ENCODE measurements at regions not wholly inside any gene's neighbourhood (a gene's known extent, or its start where the extent isn't known, plus 50 kb on each side); places are given as distances from the start of the nearest gene placed in this dataset.
"Not testable (repeated sequence)": the region's sequence is repeated elsewhere in the genome, so short reads cannot be mapped to it uniquely, and the experiment has no call there.

DNA sequence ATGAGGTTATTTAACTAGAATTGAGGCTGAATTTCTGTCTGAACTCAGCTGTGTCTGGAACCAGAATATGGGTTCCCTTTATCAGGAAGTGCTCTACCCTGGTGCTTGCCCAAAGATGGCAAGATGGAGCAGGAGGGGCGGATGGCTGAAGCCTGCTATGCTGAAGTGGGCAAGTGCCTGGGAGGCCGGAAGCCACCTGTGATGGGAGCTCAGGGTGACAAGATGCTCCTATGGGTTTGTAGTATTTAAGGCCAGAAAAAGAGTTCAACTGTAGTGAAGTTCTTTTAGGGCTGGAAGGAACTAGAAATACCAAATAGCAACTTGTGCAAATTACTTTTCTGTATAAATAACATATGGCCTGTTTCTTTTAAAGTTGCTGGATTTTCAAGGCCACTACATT is 808.9 kb upstream of the RAB6C start:
- no peak for ATAC-seq (ENCODE audit: poor library complexity)

DNA sequence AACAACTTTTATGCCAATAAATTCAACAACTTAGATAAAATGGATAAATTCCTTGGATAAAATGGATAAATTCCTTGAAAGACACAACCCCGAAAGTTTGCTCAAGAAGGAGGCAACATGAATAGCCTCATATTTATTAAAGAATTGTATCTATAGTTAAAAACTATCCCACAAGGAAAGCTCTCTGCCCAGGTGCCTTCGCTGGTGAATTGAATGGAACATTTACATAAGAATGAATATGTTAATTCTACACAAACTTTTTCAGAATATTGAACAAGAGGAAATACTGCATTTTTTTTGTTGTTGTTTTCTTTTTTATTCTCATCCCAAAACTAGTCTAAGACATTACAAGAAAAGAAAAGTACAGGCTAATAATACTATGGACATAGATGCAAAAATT is 805.3 kb upstream of the RAB6C start:
- no peak for DNase-seq

More for the DNA sequence above, 808.9 kb upstream of the RAB6C start:
- no peak for DNase-seq
- intact Hi-C loops (cut with DNase I) = no loop called here

DNA sequence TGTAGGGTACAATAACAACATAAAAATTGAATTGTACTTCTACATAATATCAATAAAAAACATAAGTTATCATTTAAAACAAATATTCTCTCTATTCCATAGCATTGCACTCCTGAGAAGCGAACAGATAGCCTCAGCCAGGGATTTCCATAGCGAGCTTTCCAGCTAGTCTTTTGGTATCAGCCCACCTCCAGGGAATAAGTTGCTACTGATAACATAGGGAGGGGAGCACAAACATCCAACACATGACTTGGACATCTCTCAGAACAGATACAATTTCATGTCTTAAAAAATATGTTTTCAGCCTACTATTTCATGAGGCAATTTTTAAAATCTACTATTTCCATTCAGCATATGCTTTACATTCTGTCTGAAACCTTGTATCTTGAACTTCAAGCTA is 804.4 kb upstream of the RAB6C start:
- no peak for ATAC-seq (ENCODE audit: poor library complexity)
- intact Hi-C loops (cut with DNase I) = no loop called here
- DNase-seq = no peak

More for the DNA sequence above, 805.3 kb upstream of the RAB6C start:
- intact Hi-C loops (cut with DNase I) = no loop called here
- no peak for ATAC-seq (ENCODE audit: poor library complexity)

DNA sequence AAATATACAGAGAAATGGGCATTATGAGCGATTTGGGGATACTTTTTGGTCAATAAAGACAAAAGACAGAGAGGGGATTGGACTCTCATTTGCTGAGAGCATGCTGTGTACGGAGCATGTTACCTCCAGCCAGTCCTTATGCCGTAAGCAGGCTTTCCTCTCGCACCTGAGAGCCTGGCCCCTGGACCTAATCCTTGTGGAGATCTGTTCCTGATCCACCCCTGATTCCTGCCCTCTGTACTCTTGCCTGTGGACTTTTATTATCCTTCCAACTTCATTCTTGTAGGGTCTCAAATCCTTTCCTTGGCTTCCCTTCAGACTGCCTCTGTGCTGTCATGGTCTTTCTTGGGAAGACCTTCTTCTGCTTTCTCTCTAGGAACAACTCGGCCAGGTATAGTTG is 803.1 kb upstream of the RAB6C start:
- no peak for DNase-seq
- intact Hi-C loops (cut with DNase I) = no loop called here
- no peak for ATAC-seq (ENCODE audit: poor library complexity)

DNA sequence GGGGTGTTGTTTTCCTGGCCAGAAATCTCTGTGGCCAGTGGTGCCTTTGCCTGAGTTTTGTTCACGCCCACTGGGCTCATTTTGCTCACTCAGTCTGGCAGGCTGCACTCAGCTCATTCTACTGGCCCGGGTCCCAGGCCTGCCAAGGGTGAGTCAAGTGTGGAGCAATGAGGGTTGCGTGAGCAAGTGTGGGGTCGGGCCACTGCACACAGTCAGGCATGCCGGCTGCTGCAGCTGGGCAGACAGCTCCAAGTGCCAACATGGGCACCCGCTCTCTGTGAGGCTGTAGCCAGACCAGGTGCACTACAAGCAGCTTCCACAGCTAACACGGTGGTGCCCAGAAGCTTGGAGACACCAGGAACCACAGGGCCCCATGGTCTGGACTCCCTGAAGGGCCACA is 801.1 kb upstream of the RAB6C start:
- DNase-seq (peak; percentile 77), ATAC-seq (ENCODE audit: poor library complexity) (peak; percentile 98)
- intact Hi-C loops (cut with DNase I) = no loop called here

DNA sequence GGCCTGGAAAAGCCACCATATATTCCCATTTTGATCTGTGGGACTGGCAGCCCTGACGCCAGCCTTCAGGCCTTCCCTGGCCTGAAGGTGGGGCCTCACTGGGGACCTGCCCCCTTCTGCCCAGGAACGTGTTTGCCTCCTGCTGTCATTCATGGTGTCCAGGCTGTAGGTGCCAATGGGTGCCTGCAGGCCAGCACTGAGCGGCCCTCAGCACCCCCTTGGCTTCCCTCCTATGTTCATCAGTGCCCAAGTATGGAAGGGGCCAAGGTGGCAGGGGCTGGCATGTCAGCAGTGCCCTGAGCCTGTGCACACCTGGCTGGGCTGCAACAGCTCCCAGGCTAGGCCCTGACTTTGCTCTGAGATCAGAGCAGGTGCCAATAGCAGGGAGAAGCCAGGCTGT is 800.3 kb upstream of the RAB6C start:
- ATAC-seq (ENCODE audit: poor library complexity) = no peak
- no peak for DNase-seq
- intact Hi-C loops (cut with DNase I) = no loop called here

DNA sequence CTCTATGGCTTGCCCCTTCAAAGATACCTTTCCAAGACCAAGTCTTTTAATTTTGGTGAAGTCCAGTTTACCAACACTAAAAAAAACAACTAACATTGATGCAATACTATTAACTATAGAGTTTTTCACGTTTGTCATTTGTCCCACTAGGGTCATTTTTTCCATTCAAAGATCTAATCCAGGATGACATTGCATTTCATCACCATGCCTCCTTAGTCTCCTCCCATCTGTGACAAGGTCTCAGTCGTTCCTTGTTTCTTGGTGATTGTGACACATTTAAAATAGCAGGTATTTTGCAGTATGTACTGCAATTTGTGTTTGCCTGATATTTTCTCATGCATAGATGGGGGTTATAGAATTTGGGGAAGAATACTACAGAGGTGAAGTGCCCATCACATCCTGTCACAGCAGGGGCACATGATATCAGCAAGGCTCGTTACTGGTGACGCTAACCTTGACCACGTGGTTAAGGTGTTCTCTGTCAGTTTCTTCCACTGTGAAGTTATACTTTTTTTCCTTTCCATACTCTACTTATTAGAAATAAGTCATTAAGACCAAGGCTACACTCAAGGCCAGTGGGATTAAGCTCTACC is 799.2 kb upstream of the RAB6C start:
- DNase-seq (no peak), ATAC-seq (ENCODE audit: poor library complexity) (no peak)
- intact Hi-C loops (cut with DNase I) = no loop called here

DNA sequence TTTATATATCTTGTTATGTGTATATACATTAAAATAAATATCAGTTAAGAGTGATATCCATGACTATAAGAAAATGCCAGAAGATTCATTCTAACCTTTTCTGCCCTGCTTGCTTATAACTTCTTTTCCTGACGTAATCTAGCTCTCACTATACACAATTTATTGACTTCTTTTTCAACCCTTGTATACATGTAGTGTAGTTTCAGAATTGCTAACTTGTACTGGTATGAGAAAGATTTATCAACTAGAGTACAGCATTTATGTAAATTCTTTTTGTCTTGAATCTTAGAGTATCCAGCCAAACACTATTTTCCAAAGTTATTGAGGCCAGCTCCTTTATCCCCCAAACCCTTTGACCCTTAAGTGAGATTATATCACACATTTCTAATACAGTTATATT is 798.0 kb upstream of the RAB6C start:
- no peak for ATAC-seq (ENCODE audit: poor library complexity)
- intact Hi-C loops (cut with DNase I) = no loop called here

DNA sequence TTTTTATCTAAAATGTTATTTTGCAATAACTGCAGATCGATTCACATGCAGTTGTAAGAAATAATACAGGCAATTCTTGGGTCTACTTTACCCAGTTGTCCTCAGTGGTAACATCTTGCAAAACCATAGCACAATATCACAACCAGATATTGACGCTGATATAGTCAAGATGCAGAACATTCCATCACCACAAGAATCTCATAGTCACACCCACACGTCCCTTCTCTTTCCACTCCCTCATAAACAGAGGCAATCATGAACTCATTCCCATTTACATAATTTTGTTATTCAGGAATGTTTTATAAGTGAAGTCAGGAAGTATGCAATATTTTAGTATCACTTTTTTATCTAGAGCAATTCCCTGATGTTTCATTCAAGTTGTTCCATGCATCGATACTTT is 797.5 kb upstream of the RAB6C start:
- intact Hi-C loops (cut with DNase I) = no loop called here
- no peak for ATAC-seq (ENCODE audit: poor library complexity)

More for the DNA sequence above, 798.0 kb upstream of the RAB6C start:
- DNase-seq = no peak

DNA sequence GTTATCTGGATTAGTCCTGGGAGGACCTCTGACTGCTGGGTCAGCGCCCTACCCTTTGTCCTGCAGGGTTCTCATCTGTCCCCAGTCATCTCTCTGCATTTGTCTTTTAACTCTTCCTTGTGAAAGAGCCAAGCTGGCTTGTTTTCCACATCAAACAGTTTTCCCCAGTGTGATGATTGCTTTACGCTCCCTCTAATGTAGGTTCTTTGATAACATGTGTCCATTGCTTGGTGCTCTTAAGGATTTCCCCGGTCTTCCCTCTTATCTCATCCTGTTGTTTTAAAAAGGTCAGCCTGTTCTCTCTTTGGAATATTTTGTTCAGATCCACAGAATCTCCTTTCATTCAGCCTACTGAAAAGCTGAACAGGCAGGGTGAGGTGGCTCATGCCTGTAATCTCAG is 792.1 kb upstream of the RAB6C start:
- DNase-seq = no peak
- intact Hi-C loops (cut with DNase I) = no loop called here
- no peak for ATAC-seq (ENCODE audit: poor library complexity)

More for the DNA sequence above, 797.5 kb upstream of the RAB6C start:
- no peak for DNase-seq

DNA sequence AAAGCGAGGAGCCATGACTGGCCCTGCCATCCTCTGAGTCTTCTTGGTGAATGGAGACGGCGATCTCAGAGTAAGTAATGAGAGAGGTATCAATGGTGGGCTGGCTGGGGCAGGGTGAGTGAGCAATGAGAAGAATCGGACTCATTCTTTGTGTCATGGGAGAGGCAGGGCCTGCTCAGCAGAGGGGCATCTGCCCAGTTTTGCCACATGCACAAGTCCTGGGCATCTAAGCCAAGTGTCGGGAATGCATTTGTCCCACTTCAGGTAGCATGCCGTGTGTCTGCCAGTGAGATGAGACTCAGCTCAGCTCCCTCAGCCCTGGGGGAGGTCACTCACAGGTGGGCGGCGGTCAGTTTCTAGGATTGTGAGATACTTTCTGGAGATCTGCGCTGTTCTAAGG is 791.0 kb upstream of the RAB6C start:
- ATAC-seq (ENCODE audit: poor library complexity) (no peak), DNase-seq (no peak)
- intact Hi-C loops (cut with DNase I) = no loop called here

DNA sequence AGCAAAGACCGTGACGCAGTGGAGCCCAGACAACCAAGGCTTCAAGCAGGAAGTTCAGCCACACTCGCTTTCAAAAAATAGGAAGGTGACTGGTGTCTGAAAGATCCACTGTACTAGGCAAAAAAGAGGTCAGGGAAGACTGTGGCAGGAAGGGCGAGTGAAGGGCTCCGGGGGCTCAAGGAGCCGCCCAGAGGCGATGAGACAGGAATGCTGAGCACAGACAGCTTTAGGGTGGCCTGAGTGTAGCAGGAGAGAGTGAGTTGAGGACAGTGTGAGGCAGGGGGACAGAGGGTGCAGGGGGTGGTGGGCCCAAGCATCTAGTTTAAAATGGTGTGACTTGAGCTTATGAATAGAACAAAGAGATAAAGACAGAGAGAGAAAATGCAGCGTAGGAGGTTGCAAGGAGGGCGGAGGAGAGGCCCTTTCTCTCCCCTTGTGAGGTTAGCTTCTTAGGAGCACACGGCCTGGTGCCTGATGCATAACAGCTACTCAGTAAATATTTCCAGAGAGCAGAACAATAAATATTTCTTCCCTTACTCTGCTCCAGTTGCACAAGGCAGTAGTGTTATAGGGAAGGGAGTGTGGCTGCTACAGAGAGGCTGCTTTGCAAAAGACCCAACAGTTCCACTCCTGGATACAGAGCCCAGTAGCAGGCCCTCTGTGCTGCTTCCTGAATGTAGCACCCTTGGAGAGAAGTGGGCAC is 789.7 kb upstream of the RAB6C start:
- intact Hi-C loops (cut with DNase I) = no loop called here
- ATAC-seq (ENCODE audit: poor library complexity) = no peak
- no peak for DNase-seq

DNA sequence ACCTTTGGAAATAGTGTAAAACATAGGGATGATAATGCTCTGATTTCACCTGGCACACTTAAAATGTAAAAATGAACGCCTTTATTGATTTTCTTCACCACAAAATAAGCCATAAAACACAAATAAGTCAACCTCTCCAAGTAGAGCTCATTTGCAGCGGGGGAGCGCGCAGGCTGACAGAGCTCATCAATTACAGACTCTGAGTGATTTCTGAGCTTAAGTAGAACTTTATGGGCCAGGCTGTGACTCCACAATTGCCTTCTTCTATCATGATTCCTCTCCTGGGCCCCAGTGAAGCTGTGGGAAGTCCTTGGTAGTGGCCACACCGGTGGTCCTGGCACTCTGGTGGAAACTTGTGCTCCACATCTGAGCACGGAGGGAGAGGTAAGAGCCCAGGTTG is 789.0 kb upstream of the RAB6C start:
- no peak for ATAC-seq (ENCODE audit: poor library complexity)
- intact Hi-C loops (cut with DNase I) = no loop called here
- DNase-seq = no peak

DNA sequence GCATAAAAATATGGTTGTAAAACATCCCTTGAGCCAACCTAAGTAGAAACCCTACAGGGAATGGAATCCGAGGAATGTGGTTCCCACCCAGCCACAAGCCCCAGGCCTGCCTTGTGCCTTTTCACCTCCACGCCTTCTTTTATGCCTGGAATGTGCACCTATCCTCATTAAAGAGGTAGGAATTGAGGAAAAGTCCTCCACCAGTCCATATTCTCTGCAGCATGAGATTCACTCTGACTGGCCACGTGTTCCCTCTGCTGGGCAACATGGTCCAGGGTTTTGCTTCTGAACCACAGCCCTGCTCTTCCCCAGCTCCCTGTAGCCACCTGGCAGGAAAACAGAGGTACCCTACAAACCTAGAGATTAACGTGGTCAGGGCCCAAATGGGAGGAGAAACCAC is 787.9 kb upstream of the RAB6C start:
- intact Hi-C loops (cut with DNase I) = no loop called here
- ATAC-seq (ENCODE audit: poor library complexity) (no peak), DNase-seq (no peak)

DNA sequence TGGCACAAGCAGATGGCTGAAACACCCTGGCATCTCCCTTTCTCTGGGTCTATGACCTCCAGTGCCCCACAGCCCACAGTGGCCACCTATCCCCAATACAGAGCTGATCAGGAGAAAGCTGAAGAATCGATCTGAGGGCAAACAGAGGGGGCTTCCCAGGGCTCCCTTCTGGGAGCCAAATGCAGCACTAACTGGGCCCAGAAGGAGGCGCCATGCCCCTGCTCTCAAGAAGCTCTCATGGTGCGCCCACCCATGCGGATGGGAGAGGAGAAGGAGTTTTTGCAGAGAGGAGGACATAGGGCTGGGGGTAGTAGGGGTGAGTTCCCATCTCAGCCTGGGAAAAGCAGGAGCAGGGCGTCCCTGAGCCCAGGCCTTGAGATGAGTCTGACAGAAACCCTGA is 787.3 kb upstream of the RAB6C start:
- no peak for ATAC-seq (ENCODE audit: poor library complexity)
- DNase-seq = no peak
- intact Hi-C loops (cut with DNase I) = no loop called here

DNA sequence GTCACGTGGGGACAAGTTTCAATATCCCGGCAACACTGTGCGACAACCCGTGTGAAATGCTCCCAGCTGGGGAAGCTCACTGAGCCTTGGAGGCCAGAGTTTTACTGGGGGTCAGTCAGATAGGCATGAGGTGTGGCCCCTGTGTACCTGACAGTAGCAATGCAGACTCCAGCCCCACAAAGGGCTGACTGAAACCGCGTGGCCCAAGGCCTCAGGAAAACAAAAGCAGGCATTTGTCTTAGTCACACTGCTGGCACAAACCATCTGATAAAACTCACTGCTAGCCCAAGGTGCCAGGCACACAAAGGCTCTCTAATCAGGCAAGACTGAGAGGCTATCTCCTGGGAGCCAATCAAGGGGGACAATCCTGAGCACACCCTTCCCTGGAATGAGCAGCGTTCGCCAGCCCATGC is 786.6 kb upstream of the RAB6C start:
- DNase-seq = no peak
- intact Hi-C loops (cut with DNase I) = no loop called here
- no peak for ATAC-seq (ENCODE audit: poor library complexity)

DNA sequence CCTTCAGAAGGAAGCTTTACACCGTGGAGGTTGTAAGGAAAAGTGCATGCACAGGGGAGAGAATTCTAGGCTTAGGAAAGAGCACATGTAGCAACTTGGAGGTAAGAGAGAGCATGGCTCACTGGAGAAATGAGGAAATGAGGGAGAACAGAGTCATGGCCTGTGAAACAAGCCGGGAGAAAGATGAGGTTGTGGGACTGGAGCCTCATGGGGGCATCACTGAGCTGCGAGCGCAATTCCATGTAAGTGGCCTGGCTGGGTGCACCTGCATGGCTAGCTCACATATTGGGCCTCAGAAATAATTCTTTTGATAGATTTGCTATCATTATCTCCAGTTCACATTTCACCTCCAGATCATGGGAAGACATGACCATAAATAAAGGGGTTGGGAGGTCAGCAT is 785.5 kb upstream of the RAB6C start:
- intact Hi-C loops (cut with DNase I) = no loop called here

DNA sequence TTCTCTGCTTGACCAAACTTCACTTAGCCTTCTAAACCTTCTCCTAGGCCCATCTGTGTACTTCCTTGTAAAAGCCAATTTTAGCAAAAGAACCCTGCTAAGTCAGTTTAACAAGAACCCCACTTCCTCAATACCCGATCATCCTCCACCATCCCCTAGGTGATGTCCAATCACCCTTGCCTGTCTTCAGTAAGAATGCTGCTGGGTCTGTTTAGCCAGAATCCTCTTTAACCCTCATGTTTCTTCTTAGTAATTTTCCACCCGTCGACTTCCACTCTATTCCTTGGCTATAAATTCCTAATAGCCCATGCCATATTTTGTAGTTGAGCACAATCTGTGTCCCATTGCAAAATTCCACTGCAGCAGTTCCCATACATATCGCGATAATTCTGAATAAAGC is 780.0 kb upstream of the RAB6C start:
- DNase-seq = no peak
- intact Hi-C loops (cut with DNase I) = no loop called here

More for the DNA sequence above, 785.5 kb upstream of the RAB6C start:
- ATAC-seq (ENCODE audit: poor library complexity) = no peak
- no peak for DNase-seq

DNA sequence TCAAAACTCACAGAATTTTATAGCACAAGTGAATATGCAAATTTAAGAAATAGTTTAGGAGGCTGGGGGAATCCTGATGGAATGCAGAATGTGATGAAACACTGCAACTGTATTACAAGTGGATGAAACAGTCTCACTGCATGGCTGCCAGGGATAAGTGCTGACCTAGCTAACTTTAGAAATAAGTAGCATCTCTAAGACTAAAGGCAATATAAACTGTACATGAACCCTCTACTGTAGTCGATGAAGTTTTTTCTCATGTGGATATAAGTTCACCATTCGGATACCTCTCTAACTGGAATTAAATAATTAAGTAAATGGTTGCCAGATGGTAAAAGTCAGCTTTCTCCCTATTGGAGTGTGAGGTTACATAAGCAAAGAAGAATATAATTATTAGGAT is 777.8 kb upstream of the RAB6C start:
- no peak for ATAC-seq (ENCODE audit: poor library complexity)
- intact Hi-C loops (cut with DNase I) = no loop called here
- DNase-seq = no peak

More for the DNA sequence above, 780.0 kb upstream of the RAB6C start:
- no peak for ATAC-seq (ENCODE audit: poor library complexity)

DNA sequence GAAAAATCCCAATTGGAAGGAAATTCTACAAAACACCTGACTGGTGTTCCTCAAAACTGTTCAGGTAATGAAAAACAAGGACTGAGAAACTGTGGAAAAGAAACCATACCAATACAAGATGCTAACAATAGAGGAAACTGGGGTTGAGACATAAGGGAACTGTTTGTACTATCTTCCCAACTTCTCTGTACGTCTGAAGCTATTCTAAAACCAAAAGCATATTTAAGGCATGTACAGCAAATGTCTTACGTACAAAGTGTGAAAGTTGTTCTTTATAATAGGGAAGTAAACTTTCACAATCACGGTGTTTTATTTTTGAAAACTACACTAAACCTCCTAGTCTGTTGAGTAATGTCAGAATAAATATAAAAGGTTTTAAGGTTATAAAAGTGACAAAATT is 776.1 kb upstream of the RAB6C start:
- no peak for DNase-seq
- peak; percentile 34 for ATAC-seq (ENCODE audit: poor library complexity)
- intact Hi-C loops (cut with DNase I) = no loop called here

DNA sequence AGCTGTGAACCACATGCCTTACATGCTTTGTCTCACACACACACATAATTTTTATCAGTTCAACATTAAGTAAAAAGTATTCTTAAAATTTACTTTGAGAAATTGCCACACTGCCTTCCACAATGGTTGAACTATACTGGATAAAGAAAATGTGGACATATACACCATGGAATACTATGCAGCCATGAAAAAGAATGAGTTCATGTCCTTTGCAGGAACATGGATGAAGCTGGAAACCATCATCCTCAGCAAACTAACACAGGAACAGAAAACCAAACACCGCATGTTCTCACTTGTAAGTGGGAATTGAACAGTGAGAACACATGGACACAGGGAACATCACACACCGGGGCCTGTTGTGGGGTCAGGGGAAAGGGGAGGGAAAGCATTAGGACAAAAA is 774.9 kb upstream of the RAB6C start:
- DNase-seq; intact Hi-C loops (cut with DNase I); ATAC-seq (ENCODE audit: poor library complexity): not testable (repeated sequence)
